Calu3 (cell line): ENCODE measurements at regions not wholly inside any gene's neighbourhood (a gene's known extent, or its start where the extent isn't known, plus 50 kb on each side); places are given as distances from the start of the nearest gene placed in this dataset.

Experiments used
- BruUV-seq: library from RNA; stranded (reverse); fragments of 400-500 nt; replicated peaks from 2 replicates; lab custom pipeline; 2021; lab: Mats Ljungman, UMichigan
- CTCF ChIA-PET: fragments of 300-600 bp; sonication (Branson Sonifier 250); formaldehyde crosslinking; loops from one replicate; lab custom pipeline; 2022; ENCODE audit warnings: antibody characterized with exemption; lab: Charles Lee
- DNase-seq: peaks from one replicate; pipeline ENCODE4 v3.0.0; 2022
- H3K27ac Mint-ChIP-seq: one replicate; pipeline ENCODE4 v1.8.0; 2022; ENCODE audit warnings: mixed read lengths; ENCODE audit not compliant: unreplicated experiment
- H3K27me3 Mint-ChIP-seq: one replicate; pipeline ENCODE4 v1.8.0; 2022; ENCODE audit warnings: mixed read lengths; ENCODE audit not compliant: unreplicated experiment
- H3K36me3 Mint-ChIP-seq: one replicate; pipeline ENCODE4 v1.8.0; 2022; ENCODE audit warnings: mild to moderate bottlenecking, moderate library complexity, mixed read lengths; ENCODE audit not compliant: insufficient read depth, unreplicated experiment
- H3K4me1 Mint-ChIP-seq: one replicate; pipeline ENCODE4 v1.8.0; 2022; ENCODE audit warnings: mild to moderate bottlenecking, low read depth, mixed read lengths; ENCODE audit not compliant: unreplicated experiment
- H3K4me3 Mint-ChIP-seq: one replicate; pipeline ENCODE4 v1.8.0; 2022; ENCODE audit warnings: mild to moderate bottlenecking, low read depth, moderate library complexity, mixed read lengths; ENCODE audit not compliant: unreplicated experiment
- H3K9me3 Mint-ChIP-seq: one replicate; pipeline ENCODE4 v1.8.0; 2022; ENCODE audit warnings: low read depth, mixed read lengths; ENCODE audit not compliant: unreplicated experiment
- intact Hi-C: fragments of 100-400 bp; cut with micrococcal nuclease; formaldehyde crosslinking; loops from one replicate; pipeline ENCODE4 v1.10.0; 2022; ENCODE audit not compliant: unreplicated experiment
- TF ChIP-seq, protein P1 (sequence below): fragments of 200-600 bp; IDR thresholded peaks from one replicate; pipeline ENCODE4 v1.8.0; 2022; ENCODE audit warnings: antibody characterized with exemption; ENCODE audit not compliant: unreplicated experiment

DNA sequence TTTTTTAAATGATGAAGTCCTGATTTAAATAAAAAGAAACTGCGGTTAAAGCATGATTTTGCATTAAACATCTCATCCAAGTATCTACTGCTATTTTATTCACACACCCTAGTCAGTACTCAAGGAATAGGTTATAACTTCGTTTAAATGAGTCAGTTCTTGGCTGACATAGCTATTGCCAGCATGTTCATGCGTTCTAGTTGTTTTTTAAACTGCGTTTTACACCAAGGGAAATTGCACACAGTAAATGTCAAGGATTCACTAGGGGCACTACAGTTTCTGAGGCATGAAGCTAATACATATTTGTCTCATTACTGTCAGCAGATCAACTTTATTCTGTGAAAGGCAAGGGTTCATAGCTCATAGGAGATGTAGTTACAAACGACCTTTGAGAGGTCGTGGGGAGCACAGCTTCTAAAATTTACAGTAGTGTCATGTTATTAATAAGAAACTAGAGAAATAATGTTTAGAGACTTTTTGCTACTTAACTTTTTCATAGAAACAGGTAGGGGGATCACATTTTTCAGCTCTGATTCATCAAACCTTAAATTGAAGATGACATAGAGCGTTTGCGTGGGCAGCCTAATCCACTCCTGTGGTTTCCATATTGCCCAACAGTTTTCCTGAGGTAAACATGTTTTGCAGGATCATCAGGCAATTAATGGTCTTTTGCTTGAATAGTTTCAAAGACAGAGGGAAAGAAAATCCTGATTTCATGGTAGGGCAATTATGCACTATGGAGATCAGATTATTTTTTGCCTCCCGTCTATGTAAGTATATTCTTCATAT lies 2222.7 kb upstream of the WWC1 start:
- TF ChIP-seq, protein P1, sequence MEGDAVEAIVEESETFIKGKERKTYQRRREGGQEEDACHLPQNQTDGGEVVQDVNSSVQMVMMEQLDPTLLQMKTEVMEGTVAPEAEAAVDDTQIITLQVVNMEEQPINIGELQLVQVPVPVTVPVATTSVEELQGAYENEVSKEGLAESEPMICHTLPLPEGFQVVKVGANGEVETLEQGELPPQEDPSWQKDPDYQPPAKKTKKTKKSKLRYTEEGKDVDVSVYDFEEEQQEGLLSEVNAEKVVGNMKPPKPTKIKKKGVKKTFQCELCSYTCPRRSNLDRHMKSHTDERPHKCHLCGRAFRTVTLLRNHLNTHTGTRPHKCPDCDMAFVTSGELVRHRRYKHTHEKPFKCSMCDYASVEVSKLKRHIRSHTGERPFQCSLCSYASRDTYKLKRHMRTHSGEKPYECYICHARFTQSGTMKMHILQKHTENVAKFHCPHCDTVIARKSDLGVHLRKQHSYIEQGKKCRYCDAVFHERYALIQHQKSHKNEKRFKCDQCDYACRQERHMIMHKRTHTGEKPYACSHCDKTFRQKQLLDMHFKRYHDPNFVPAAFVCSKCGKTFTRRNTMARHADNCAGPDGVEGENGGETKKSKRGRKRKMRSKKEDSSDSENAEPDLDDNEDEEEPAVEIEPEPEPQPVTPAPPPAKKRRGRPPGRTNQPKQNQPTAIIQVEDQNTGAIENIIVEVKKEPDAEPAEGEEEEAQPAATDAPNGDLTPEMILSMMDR, result no peak
- peaks cover 9% of the 10 kb centered on the region for H3K9me3 Mint-ChIP-seq

DNA sequence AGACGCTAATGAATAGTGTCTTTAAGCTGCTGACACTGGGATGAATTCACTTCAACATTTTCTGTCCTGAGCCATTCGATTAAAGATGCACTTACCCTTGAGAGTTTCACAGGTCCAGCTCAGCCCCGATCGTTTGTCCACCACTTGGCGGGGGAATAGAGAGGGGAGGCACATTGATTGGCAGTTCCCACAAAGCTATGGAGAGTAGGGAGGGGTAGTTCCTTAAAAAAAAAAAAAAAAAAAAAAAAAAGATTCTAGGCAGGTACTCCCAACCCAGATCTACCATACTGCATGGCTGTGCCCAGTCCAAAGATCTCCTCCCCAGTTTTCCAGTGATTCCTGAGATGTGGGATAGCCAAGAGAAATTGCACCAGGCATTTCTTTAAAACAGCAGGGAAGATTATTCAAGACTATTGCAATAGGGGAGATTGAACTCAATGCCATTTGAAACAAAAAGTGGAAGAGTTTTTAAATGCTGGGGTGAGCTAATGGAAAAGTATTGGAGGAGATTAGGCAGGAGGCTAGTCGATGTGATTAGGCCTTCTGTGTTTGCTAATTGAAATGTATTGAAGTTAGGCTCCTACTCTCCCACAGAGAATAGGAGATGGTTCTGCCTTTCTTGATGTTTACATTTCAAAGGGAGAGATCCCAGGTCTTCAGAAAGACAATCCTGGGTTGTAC lies 2217.4 kb upstream of the WWC1 start:
- Mint-ChIP-seq H3K27ac (no peak overlapping the region), H3K4me3 (no peak overlapping the region), H3K36me3 (no peaks in the 10 kb centered on the region), H3K9me3 (peaks cover 8% of the 10 kb centered on the region), H3K4me1 (no peaks in the 10 kb centered on the region), H3K27me3 (no peaks in the 10 kb centered on the region)
- TF ChIP-seq, protein P1, result no peak
- BruUV-seq, result no TSS peak
- intact Hi-C loops, result no loop called here
- no peak for DNase-seq
- CTCF ChIA-PET, result no interaction called here

More for the DNA sequence above, 2222.7 kb upstream of the WWC1 start:
- CTCF ChIA-PET, result no interaction called here
- Mint-ChIP-seq H3K27me3 (no peaks in the 10 kb centered on the region), H3K4me3 (no peak overlapping the region), H3K4me1 (no peaks in the 10 kb centered on the region), H3K27ac (no peak overlapping the region), H3K36me3 (no peaks in the 10 kb centered on the region)
- intact Hi-C loops, result no loop called here
- DNase-seq, result no peak
- BruUV-seq, result no TSS peak

DNA sequence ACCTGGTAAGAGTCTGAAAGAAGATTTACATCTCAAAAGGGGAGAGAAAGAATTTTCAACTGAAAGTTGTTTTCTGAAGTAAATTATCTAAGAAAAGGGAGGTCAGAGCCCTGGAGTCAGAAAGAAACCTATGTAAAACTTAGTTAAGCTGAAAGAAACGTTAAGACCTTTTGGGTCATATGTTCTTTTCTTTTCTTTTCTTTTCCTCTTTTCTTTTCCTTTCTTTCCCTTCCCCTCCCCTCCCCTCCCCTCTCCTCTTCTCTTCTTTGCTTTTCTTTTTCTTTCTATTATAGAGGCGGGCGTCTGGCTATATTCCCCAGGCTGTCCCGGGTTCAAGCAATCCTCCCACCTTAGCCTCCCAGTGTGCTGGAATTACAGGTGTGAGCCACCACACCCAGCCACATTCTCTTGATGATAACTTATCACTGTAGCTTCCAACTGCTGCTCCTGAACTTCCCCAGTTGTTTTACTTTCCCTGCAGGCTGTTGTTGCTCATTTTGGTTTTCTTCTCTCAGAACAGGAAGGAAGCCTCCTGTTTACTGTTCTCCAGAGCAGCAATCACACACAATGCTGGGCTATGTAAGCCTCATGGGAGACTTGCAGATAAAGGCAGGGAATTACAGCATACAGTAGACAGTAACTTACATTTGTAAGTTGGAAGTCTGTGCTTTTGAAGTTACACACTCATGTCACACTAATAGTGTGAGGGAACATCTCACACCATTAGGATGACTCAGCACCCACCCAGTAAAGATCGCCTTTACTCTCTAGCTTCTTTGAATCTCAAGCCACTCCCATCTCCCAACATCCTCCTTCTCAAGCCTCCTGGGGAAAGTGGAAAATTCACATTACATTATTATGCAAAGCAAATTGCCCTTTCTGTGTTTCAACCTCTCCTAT lies 2216.6 kb upstream of the WWC1 start:
- Mint-ChIP-seq H3K36me3 (no peaks in the 10 kb centered on the region), H3K27ac (no peak overlapping the region), H3K4me3 (no peak overlapping the region), H3K27me3 (no peaks in the 10 kb centered on the region), H3K4me1 (no peaks in the 10 kb centered on the region), H3K9me3 (peaks cover 8% of the 10 kb centered on the region)
- CTCF ChIA-PET, result no interaction called here
- intact Hi-C loops, result no loop called here
- no peak for DNase-seq
- TF ChIP-seq, protein P1, result no peak
- BruUV-seq, result no TSS peak

DNA sequence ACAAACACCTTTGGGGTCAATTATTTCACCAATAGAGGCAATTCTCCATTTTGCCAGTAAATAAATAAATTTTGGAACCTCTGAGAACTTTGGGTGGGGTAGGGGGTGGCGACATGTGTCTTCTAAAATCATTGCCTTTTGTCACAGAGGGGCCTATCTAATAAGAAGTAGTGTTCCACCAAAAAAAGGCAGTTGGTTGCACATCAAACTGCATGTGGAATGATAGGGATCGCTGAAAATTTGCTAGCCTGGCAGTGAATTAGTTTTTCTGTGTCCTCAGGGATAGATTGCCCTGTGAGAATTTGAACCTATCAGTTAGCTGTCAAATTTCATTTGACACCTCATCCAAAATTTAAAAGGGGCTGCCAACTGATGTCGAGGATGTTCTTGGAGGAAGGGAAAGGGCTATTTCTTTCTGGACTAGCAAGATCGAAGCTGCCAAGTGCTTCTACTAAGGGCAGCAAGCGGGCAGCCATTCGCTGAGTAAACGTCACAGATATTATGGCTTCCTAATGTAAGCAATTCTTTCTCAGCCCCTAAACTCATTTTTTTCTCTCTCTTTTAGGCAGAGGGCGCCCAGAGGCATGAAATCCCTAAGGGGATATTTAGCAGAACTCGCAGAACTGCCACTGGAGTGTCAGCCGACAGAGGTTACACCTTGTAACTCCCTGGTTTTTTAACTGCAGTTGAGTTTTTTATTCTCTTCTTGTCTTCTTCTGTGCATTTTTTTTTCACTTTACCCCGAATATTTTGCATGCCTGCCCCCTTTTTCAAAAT lies 2208.1 kb upstream of the WWC1 start:
- Mint-ChIP-seq H3K36me3 (no peaks in the 10 kb centered on the region), H3K4me3 (no peak overlapping the region), H3K9me3 (peaks cover 2% of the 10 kb centered on the region), H3K27me3 (no peaks in the 10 kb centered on the region), H3K4me1 (no peaks in the 10 kb centered on the region), H3K27ac (no peak overlapping the region)
- CTCF ChIA-PET, result no interaction called here
- no peak for DNase-seq
- BruUV-seq, result no TSS peak
- intact Hi-C loops, result no loop called here
- TF ChIP-seq, protein P1, result no peak
